Transverse colon (tissue), 3 donors: ENCODE measurements at regions not wholly inside any gene's neighbourhood (a gene's known extent, or its start where the extent isn't known, plus 50 kb on each side); places are given as distances from the start of the nearest gene placed in this dataset.

ENCODE experiments used
- CTCF ChIP-seq, 5 experiments: fragments of 200-600 bp in 3 of 5; fragments of 450-650 bp in 2 of 5; sonication (generic) in 3 of 5; IDR thresholded peaks; 1 replicate in 2 of 5; 2 replicates in 3 of 5; pipeline ENCODE4 v1.5.1; 2016 to 2017; ENCODE audit warnings: antibody characterized with exemption in 5 of 5, inconsistent platforms in 3 of 5, mild to moderate bottlenecking in 2 of 5, moderate library complexity in 1 of 5
- POLR2A ChIP-seq: fragments of 450-650 bp; IDR thresholded peaks from one replicate; pipeline ENCODE4 v1.6.1; 2016; ENCODE audit warnings: antibody characterized with exemption, mild to moderate bottlenecking, moderate library complexity

- TF ChIP-seq CTCF (IDR thresholded peaks at IDR 0.05), result no peak
- no peak for TF ChIP-seq POLR2A
Observed at GRCh38 chr1:97013136-97013535, 291.6 kb downstream of the PTBP2 start.
